GM12865 (cell line): ENCODE measurements at regions not wholly inside any gene's neighbourhood (a gene's known extent, or its start where the extent isn't known, plus 50 kb on each side); places are given as distances from the start of the nearest gene placed in this dataset.
A peak's percentile ranks its signal among the peaks of the same experiment; 100 is the strongest.

ENCODE experiments used
- DNase-seq: peaks from one replicate; pipeline ENCODE4 v3.0.0; 2010; ENCODE audit warnings: low read depth
- H3K4me3 ChIP-seq: 2 replicates; pipeline ENCODE4 v1.5.1; 2011; ENCODE audit warnings: mild to moderate bottlenecking, low read depth, low read length, control low read depth
- CTCF ChIP-seq: IDR thresholded peaks from 2 replicates; pipeline ENCODE4 v1.5.1; 2011; ENCODE audit warnings: low read length, control low read depth, low read depth, inconsistent platforms; ENCODE audit not compliant: insufficient read depth; ENCODE audit errors: missing control alignments

DNA sequence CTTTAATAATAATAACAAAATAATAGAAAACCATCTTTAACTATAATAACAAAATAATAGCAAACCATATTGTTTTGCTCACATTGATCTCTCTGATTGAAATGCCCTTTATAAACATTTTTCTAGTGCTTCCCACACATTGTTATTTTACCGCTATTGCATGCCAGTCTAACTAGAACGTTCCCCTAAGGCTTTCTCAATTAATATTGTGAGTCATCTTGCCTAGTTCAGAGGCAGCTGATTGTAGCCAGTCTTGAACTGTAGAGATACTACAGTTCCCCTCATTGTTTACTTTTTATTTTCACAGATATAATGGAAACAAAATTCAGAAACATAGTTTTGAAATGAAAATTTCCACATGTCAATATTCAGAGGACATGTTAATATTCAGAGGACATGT is 192.3 kb upstream of the ADGRL4 start:
- TF ChIP-seq CTCF: no peak
- no peak for DNase-seq

GRCh38 chr1:79197421-79197820 is 190.9 kb upstream of the ADGRL4 start:
- DNase-seq: peak; percentile 8
- TF ChIP-seq CTCF: peak; percentile 4
- H3K4me3 ChIP-seq: no peak overlapping the region

More for the DNA sequence above, 192.3 kb upstream of the ADGRL4 start:
- H3K4me3 ChIP-seq: no peak overlapping the region

- DNase-seq: no peak
- no peak for TF ChIP-seq CTCF
- H3K4me3 ChIP-seq: no peak overlapping the region
Observed at GRCh38 chr1:79196211-79196610, 189.7 kb upstream of the ADGRL4 start.

DNA sequence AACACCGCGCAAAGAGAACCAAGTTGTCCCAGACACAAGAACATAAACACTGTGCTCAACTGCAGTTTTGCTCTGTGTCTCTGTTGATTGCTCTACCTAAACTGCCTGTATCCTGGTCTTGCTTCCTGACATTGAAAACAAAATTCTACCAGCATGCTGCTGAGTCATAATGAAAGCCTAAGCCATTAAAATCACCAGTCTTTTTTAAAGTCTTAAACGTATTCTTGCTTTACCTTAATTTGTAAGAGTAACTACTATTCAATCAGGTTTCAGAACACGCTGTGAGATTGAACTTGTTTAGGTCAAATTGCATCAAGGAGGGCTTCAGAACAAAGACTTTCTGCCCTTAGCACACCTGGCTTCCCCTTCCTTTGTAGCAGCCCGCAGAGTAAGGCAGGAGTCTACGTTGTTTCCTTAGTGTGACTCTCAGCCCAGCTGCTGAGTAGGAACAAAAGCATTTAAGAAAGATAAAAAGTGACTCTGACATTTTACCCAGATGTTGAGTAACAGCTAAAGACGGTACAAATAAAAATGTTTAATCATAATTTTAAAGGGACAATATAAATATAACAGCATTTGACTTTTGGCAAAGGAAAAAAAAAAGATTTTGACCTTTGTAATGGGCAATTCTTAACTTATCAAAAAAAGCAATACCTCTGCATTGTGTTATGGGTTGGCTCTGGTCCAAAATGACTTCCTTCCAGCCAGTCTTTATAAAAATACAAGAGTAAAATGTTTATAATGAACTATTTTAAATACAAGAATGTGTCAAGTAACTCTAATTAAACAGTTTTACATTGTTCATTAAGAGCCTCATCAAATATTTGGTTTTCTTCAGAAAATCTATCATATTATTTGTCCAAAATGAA is 186.9 kb upstream of the ADGRL4 start:
- no peak for TF ChIP-seq CTCF
- DNase-seq: peak; percentile 48
- H3K4me3 ChIP-seq: no peak overlapping the region

- no peak overlapping the region for H3K4me3 ChIP-seq
- TF ChIP-seq CTCF: no peak
- DNase-seq: no peak
Observed at GRCh38 chr1:79190074-79190473, 183.5 kb upstream of the ADGRL4 start.

GRCh38 chr1:79188337-79188736 is 181.8 kb upstream of the ADGRL4 start:
- no peak for TF ChIP-seq CTCF
- no peak overlapping the region for H3K4me3 ChIP-seq
- peak; percentile 8 for DNase-seq

- DNase-seq: no peak
- no peak for TF ChIP-seq CTCF
- H3K4me3 ChIP-seq: no peak overlapping the region
Observed at GRCh38 chr1:79186260-79186659, 179.7 kb upstream of the ADGRL4 start.
